Endothelial cell of umbilical vein (primary cell): ENCODE measurements at regions not wholly inside any gene's neighbourhood (a gene's known extent, or its start where the extent isn't known, plus 50 kb on each side); places are given as distances from the start of the nearest gene placed in this dataset.

Experiments used
- BruUV-seq: library from RNA; stranded (reverse); fragments of 400-500 nt; replicated peaks from 2 replicates; lab custom pipeline; 2021; lab: Mats Ljungman, UMichigan
- CTCF ChIA-PET: fragments of 300-600, 350-600 bp; sonication (Branson Sonifier 250); formaldehyde crosslinking; loops from one replicate; lab custom pipeline; 2021; ENCODE audit warnings: antibody characterized with exemption, inconsistent platforms; lab: Charles Lee
- POLR2A ChIA-PET: fragments of 300-600, 350-600 bp; sonication (Branson Sonifier 250); formaldehyde crosslinking; loops from one replicate; lab custom pipeline; 2021; ENCODE audit warnings: antibody characterized with exemption, inconsistent platforms; lab: Charles Lee
- DNase-seq: peaks from one replicate; pipeline ENCODE4 v3.0.0-alpha.2; 2011; ENCODE audit warnings: low read depth, low spot score
- FAIRE-seq: peaks from 2 replicates; lab custom pipeline; 2011; peaks lifted over from hg19 to GRCh38; lab: Jason Lieb, UNC
- H2AFZ ChIP-seq: 2 replicates; pipeline ENCODE4 v1.6.0; 2012; ENCODE audit warnings: low read depth, low read length, control low read depth, inconsistent platforms
- H3K27ac ChIP-seq: 2 replicates; pipeline ENCODE4 v1.5.1; 2011; ENCODE audit warnings: low read depth, mild to moderate bottlenecking, control low read depth, low read length, moderate library complexity; ENCODE audit not compliant: insufficient read depth
- H3K27me3 ChIP-seq, 2 experiments: 2 replicates each; pipeline versions ENCODE4 v1.6.0 to v1.6.1; 2011; ENCODE audit warnings: low read length in 2 of 2, mixed read lengths in 1 of 2; ENCODE audit not compliant: control insufficient read depth in 2 of 2, insufficient read depth in 2 of 2
- H3K36me3 ChIP-seq, 2 experiments: 2 replicates in 1 of 2; 3 replicates in 1 of 2; pipeline ENCODE4 v1.5.1; 2011; ENCODE audit warnings: low read length in 2 of 2, mild to moderate bottlenecking in 1 of 2, moderate library complexity in 1 of 2; ENCODE audit not compliant: control insufficient read depth in 2 of 2, insufficient read depth in 2 of 2; ENCODE audit errors: extremely low read depth in 1 of 2
- H3K4me1 ChIP-seq: 3 replicates; pipeline ENCODE4 v1.5.1; 2011; ENCODE audit warnings: mild to moderate bottlenecking, low read length; ENCODE audit not compliant: control insufficient read depth, insufficient read depth; ENCODE audit errors: extremely low read depth
- H3K4me2 ChIP-seq: 2 replicates; pipeline ENCODE4 v1.6.1; 2011; ENCODE audit warnings: low read length, control low read depth, mixed read lengths; ENCODE audit not compliant: insufficient read depth
- H3K4me3 ChIP-seq, 3 experiments: fragments of 200-600 bp in 1 of 3; sonication (generic), shearing (Covaris generic) in 1 of 3; replicated peaks in 1 of 3; 2 replicates each; pipeline ENCODE4 v1.5.1; 2011 to 2016; ENCODE audit warnings: control low read depth in 3 of 3, low read length in 3 of 3, mild to moderate bottlenecking in 2 of 3, inconsistent platforms in 1 of 3, low read depth in 1 of 3, moderate library complexity in 1 of 3; ENCODE audit not compliant: insufficient read depth in 1 of 3
- H3K79me2 ChIP-seq: 2 replicates; pipeline ENCODE4 v1.6.0; 2012; ENCODE audit warnings: low read length, inconsistent platforms; ENCODE audit not compliant: control insufficient read depth, insufficient read depth
- H3K9ac ChIP-seq: replicated peaks from 2 replicates; pipeline ENCODE3; 2011; ENCODE audit warnings: low read length, control low read depth; ENCODE audit not compliant: insufficient read depth; ENCODE audit errors: extremely low read depth
- H3K9me1 ChIP-seq: replicated peaks from 3 replicates; pipeline ENCODE4 v1.6.0; 2011; ENCODE audit warnings: mild to moderate bottlenecking, low read length; ENCODE audit not compliant: control insufficient read depth, insufficient read depth; ENCODE audit errors: extremely low read depth
- H3K9me3 ChIP-seq: replicated peaks from 2 replicates; pipeline ENCODE4 v1.5.1; 2012; ENCODE audit warnings: low read length, inconsistent platforms; ENCODE audit not compliant: control insufficient read depth, insufficient read depth
- H4K20me1 ChIP-seq: replicated peaks from 2 replicates; pipeline ENCODE3; 2011; ENCODE audit warnings: mild to moderate bottlenecking, low read length; ENCODE audit not compliant: control insufficient read depth, insufficient read depth; ENCODE audit errors: extremely low read depth
- CTCF ChIP-seq, 2 donors: IDR thresholded peaks; 1 replicate in 1 of 2; 2 replicates in 1 of 2; pipeline ENCODE4 v1.5.1; 2011; ENCODE audit warnings: low read length in 2 of 2, mild to moderate bottlenecking in 2 of 2, moderate library complexity in 2 of 2, control low read depth in 1 of 2, inconsistent platforms in 1 of 2, low read depth in 1 of 2; ENCODE audit not compliant: insufficient read depth in 1 of 2; ENCODE audit errors: extremely low read depth in 1 of 2
- EZH2 ChIP-seq: IDR thresholded peaks from 2 replicates; pipeline ENCODE4 v1.6.1; 2012; ENCODE audit warnings: borderline replicate concordance, low read depth, mild to moderate bottlenecking, moderate library complexity, low read length, inconsistent platforms; ENCODE audit not compliant: severe bottlenecking
- FOS ChIP-seq: IDR thresholded peaks from 2 replicates; pipeline ENCODE4 v1.6.1; 2011; ENCODE audit warnings: mild to moderate bottlenecking, low read length, moderate library complexity, borderline replicate concordance; ENCODE audit not compliant: insufficient read depth
- GATA2 ChIP-seq: IDR thresholded peaks from 2 replicates; pipeline ENCODE4 v1.7.0; 2011; ENCODE audit warnings: low read depth, mild to moderate bottlenecking, moderate library complexity, mixed read lengths, low read length; ENCODE audit not compliant: insufficient read length, insufficient read depth
- JUN ChIP-seq: IDR thresholded peaks from 2 replicates; pipeline ENCODE4 v1.6.1; 2011; ENCODE audit warnings: borderline replicate concordance, low read depth; ENCODE audit not compliant: insufficient read length, insufficient read depth
- MAX ChIP-seq: IDR thresholded peaks from 2 replicates; pipeline ENCODE4 v1.6.1; 2011; ENCODE audit not compliant: insufficient read depth, insufficient read length
- MYC ChIP-seq: IDR thresholded peaks from one replicate; pipeline ENCODE4 v1.6.1; 2011; ENCODE audit warnings: mild to moderate bottlenecking, low read depth, low read length
- POLR2A ChIP-seq: IDR thresholded peaks from 2 replicates; pipeline ENCODE4 v1.6.1; 2012; ENCODE audit warnings: low read depth, mild to moderate bottlenecking, control low read depth, low read length
- POLR2AphosphoS5 ChIP-seq: IDR thresholded peaks from 2 replicates; pipeline ENCODE4 v1.6.1; 2012; ENCODE audit warnings: low read depth, mild to moderate bottlenecking, control low read depth, low read length, moderate library complexity; ENCODE audit not compliant: insufficient read depth
- dilution Hi-C: fragments of 300-500 bp; cut with MboI; formaldehyde crosslinking; loops from one replicate; pipeline ENCODE4 v1.15.0; 2019; ENCODE audit warnings: low sequenced_read_pairs; ENCODE audit not compliant: extremely low pct_ligation_motif_present
- intact Hi-C: fragments of 100-400 bp; cut with micrococcal nuclease; formaldehyde crosslinking; loops from one replicate; pipeline ENCODE4 v1.10.0; 2022

GRCh38 chr6:158870649-158870957 is 51.4 kb upstream of the EZR start:
- no peaks in the 10 kb centered on the region for H4K20me1 ChIP-seq
- BruUV-seq = no TSS peak
- no peak for TF ChIP-seq JUN
- no peak for TF ChIP-seq CTCF (IDR thresholded peaks at IDR 0.05; ENCODE audit: extremely low read depth in 1 of 2, insufficient read depth in 1 of 2, low read depth in 1 of 2, low read length in 2 of 2)
- no peaks in the 10 kb centered on the region for H3K36me3 ChIP-seq
- no peak overlapping the region for H3K27ac ChIP-seq
- no peak overlapping the region for H3K4me3 ChIP-seq
- no peak overlapping the region for H3K9ac ChIP-seq
- intact Hi-C loops = no loop called here
- H2AFZ ChIP-seq = no peak overlapping the region
- FAIRE-seq (no peak), DNase-seq (no peak)
- peaks cover 3 to 17% of the 10 kb centered on the region in 2 experiments for H3K27me3 ChIP-seq
- H3K9me1 ChIP-seq = no peaks in the 10 kb centered on the region
- H3K4me2 ChIP-seq = no peak overlapping the region
- POLR2A ChIA-PET = no interaction called here
- CTCF ChIA-PET = interaction anchor here (1.5 kb wide), 1 partner anchor 51 kb away, joined by 4 read pairs; the partner anchor contains the start of gene EZR
- dilution Hi-C loops = no loop called here
- no peaks in the 10 kb centered on the region for H3K9me3 ChIP-seq
- peaks cover 7% of the 10 kb centered on the region for H3K4me1 ChIP-seq
- no peaks in the 10 kb centered on the region for H3K79me2 ChIP-seq

DNA sequence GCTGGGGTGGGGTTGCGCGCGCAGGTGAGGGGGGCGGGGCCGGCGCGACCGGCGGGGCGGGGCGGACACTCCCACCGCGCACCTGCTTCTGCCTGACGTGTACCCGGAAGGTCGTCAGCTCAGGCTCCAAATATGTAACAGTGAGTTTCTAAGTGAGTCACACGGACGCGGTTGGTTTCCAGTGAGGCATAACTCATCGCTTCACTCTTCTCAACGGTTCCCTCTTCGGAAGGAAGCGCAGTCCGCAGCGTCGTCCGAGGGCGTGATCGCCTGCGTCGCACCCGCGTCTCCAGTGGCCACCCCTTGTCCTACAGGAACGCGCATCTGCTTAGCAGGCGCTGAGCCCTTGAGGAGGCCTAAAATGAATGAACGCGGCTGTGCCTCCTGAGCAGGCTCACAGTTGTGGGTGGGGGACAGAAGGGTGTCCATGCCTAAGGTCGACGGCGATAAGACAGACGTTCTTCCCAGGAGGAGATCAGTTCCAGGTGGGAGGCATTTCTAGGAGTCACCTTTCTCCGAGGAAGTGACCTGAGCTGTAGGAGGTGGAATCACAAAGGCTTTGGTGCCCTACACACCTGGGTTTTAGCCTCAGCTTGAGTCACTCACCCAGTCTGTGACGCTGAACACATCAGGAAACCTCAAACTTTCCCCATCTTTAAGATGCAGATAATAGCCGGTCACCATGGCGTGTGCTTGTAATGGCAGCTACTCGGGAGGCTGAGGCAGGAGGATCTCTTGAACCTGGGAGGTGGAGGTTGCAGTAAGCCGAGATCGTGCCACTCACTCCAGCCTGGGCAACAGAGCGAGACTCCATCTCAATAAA is 50.9 kb upstream of the EZR start:
- H3K4me2 ChIP-seq = peak overlapping the region; percentile 37
- TF ChIP-seq EZH2 (no peak), JUN (peak; percentile 50), POLR2AphosphoS5 (no peak), CTCF (IDR thresholded peaks at IDR 0.05; ENCODE audit: extremely low read depth in 1 of 2, insufficient read depth in 1 of 2, low read depth in 1 of 2, low read length in 2 of 2) (no peak), FOS (peak; percentile 67), POLR2A (no peak), MAX (no peak), GATA2 (no peak), MYC (no peak)
- ChIA-PET POLR2A (no interaction called here), CTCF (interaction anchor here (0.9 to 1.5 kb wide), 7 partner anchors 9 to 178 kb away, joined by 3 to 4 read pairs (median 3); partner anchors contain the start of genes EZR and RSPH3)
- no peaks in the 10 kb centered on the region for H3K9me3 ChIP-seq
- no peaks in the 10 kb centered on the region for H3K9me1 ChIP-seq
- BruUV-seq = TSS peak; percentile 98
- peaks cover 6 to 18% of the 10 kb centered on the region in 2 experiments for H3K27me3 ChIP-seq
- H3K4me3 ChIP-seq = peak overlapping the region in 2 of 3 experiments; percentile 29 to 65
- peak overlapping the region; percentile 57 for H3K9ac ChIP-seq
- H2AFZ ChIP-seq = peak overlapping the region; percentile 69
- DNase-seq (peak; percentile 83), FAIRE-seq (peak; percentile 87)
- intact Hi-C loops = loop anchor here (1.0 kb wide), 2 partner anchors 16 to 52 kb away; no protein-coding TSS in a partner anchor
- peaks cover 7% of the 10 kb centered on the region for H3K4me1 ChIP-seq
- H4K20me1 ChIP-seq = no peaks in the 10 kb centered on the region
- H3K79me2 ChIP-seq = no peaks in the 10 kb centered on the region
- dilution Hi-C loops = no loop called here
- peak overlapping the region; percentile 9 for H3K27ac ChIP-seq
- no peaks in the 10 kb centered on the region for H3K36me3 ChIP-seq
